ENCODE measurements at regions not wholly inside any gene's neighbourhood (a gene's known extent, or its start where the extent isn't known, plus 50 kb on each side); places are given as distances from the start of the nearest gene placed in this dataset.

DNA sequence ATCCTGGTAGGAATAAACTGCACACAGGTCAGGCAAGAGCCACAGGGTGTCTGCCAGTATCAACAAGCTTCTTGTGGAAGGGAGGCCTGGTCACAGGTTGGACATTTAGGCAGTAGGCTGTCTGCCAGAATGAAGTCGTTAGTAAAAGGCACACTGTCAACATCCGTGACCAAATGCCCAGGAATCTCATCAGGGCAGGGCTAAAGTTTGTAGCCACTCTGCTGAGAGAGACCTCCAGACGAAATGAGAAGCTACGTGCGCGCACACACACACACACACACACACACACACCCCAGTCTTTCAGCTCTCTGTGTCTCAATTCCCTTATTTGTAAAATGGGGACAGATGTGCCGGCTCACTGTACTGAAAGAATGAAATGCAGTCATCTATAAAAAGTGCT, 408.7 kb upstream of the ZFP42 start:
- TF ChIP-seq TAF1 (IDR thresholded peaks at IDR 0.05; ENCODE audit: borderline replicate concordance, insufficient read depth, low read length) (no peak), POLR2AphosphoS5 (IDR thresholded peaks at IDR 0.05; ENCODE audit: low read depth, low read length) (no peak), FOXP2 (optimal IDR thresholded peaks at IDR 0.05; ENCODE audit: borderline replicate concordance, extremely low read depth, extremely low read length, insufficient read depth) (no peak), SIN3A (IDR thresholded peaks at IDR 0.05; ENCODE audit: borderline replicate concordance, insufficient read depth, low read length) (no peak)
- TF ChIP-seq, protein P1, sequence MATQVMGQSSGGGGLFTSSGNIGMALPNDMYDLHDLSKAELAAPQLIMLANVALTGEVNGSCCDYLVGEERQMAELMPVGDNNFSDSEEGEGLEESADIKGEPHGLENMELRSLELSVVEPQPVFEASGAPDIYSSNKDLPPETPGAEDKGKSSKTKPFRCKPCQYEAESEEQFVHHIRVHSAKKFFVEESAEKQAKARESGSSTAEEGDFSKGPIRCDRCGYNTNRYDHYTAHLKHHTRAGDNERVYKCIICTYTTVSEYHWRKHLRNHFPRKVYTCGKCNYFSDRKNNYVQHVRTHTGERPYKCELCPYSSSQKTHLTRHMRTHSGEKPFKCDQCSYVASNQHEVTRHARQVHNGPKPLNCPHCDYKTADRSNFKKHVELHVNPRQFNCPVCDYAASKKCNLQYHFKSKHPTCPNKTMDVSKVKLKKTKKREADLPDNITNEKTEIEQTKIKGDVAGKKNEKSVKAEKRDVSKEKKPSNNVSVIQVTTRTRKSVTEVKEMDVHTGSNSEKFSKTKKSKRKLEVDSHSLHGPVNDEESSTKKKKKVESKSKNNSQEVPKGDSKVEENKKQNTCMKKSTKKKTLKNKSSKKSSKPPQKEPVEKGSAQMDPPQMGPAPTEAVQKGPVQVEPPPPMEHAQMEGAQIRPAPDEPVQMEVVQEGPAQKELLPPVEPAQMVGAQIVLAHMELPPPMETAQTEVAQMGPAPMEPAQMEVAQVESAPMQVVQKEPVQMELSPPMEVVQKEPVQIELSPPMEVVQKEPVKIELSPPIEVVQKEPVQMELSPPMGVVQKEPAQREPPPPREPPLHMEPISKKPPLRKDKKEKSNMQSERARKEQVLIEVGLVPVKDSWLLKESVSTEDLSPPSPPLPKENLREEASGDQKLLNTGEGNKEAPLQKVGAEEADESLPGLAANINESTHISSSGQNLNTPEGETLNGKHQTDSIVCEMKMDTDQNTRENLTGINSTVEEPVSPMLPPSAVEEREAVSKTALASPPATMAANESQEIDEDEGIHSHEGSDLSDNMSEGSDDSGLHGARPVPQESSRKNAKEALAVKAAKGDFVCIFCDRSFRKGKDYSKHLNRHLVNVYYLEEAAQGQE (IDR thresholded peaks at IDR 0.05; ENCODE audit: insufficient read depth in 1 of 2, low read depth in 2 of 2, low read length in 2 of 2): no peak

DNA sequence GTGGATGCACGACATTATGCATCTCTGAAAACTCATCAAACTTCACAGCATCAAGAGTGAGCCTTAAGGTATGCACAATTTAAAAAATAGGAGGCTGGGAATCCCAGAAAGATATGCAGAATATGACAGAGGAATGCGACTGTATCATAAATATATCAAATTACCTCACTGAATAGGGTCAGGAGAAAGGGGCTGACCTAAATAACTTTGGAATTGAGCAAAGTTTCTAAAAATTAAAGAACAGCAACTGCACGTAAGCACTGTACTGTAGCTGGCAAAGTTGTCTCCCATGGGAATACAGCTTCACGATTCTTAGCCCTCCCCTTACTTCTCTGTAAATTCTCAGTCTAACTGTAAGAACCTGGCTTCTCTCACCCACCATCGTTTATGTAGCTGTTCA, 397.4 kb upstream of the ZFP42 start:
- TF ChIP-seq, protein P1 (IDR thresholded peaks at IDR 0.05; ENCODE audit: insufficient read depth in 1 of 2, low read depth in 2 of 2, low read length in 2 of 2): no peak
- TF ChIP-seq FOXP2 (optimal IDR thresholded peaks at IDR 0.05; ENCODE audit: borderline replicate concordance, extremely low read depth, extremely low read length, insufficient read depth) (no peak), TAF1 (IDR thresholded peaks at IDR 0.05; ENCODE audit: borderline replicate concordance, insufficient read depth, low read length) (no peak), POLR2AphosphoS5 (IDR thresholded peaks at IDR 0.05; ENCODE audit: low read depth, low read length) (no peak), SIN3A (IDR thresholded peaks at IDR 0.05; ENCODE audit: borderline replicate concordance, insufficient read depth, low read length) (no peak)

DNA sequence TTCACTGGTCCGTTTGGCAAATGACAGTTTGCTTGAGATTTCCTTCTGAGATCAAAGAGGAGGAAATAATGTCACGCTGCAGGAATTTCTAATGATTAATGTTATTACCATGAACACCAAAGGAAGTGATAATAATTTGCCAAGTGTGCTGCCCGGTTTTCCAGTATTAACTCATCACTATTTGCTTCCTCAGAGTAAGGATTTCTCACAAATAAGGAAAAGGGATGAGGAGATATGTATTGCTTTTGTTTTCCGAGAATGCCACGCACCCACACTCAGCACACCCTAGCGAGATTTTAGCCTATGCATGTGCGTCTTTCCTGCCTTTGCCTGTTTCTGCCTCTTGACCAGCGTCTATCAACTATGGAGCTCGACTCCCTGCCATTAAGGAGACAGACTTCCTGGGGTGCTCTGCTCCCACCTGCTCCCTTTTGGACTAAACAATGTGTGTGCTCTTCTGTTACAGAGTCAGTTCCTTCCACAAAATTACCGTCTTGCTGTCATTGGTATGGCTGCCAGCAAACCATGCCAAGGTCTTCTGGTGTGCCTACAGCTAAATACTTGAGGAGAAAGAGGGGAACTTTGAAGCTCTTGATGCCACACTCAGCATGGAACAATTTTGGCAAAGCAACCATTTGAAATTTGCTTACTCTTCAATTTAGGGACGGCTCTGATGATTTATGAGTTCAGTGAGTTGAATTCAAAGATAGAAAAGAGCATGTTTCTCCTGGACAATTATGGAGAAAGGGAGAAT, 393.1 kb upstream of the ZFP42 start:
- TF ChIP-seq POLR2AphosphoS5 (IDR thresholded peaks at IDR 0.05; ENCODE audit: low read depth, low read length): no peak
- TF ChIP-seq, protein P1 (IDR thresholded peaks at IDR 0.05; ENCODE audit: insufficient read depth in 1 of 2, low read depth in 2 of 2, low read length in 2 of 2): no peak
- TF ChIP-seq SIN3A (IDR thresholded peaks at IDR 0.05; ENCODE audit: borderline replicate concordance, insufficient read depth, low read length): no peak
- TF ChIP-seq FOXP2 (optimal IDR thresholded peaks at IDR 0.05; ENCODE audit: borderline replicate concordance, extremely low read depth, extremely low read length, insufficient read depth): no peak
- TF ChIP-seq TAF1 (IDR thresholded peaks at IDR 0.05; ENCODE audit: borderline replicate concordance, insufficient read depth, low read length): no peak

DNA sequence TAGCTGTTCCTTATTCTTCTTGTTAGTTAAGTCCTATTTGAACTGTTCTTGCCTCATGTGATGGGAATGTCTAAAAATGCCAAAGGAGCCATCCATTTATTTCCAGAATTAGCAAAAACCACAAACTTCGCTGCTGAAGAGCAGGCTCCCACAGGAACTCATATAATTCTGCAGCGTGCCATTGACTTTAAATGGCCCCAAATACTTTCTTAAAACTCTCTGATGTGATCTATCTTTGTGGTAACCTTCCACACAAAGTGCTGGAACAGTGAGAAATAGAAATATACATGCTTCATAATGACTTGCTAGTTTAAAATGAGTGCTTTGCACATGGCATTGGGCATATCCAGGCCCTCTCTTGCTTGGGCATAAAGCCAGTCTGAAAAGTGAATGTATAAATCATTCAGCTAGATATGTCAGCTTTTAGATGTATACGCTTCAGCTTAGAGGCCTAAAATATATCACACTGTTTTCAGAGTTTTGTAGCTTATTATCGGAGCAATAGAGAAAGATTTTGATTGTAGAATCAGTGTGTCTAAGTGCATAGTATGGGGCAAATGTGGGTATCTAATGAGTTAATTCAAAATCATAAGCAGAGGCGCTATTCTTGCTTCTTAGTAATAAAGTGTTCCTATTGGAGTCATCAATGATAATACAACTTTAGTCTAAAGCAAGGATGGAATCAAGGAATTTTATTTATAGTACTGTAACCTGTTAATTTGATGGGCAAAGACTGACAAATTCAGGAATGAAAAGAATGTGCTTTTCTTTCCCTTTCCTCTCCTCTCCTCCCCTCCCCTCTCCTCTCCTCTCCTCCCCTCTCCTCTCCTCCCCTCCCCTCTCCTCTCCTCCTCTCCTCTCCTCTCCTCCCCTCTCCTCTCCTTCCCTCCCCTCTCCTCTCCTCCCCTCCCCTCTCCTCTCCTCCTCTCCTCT, 392.2 kb upstream of the ZFP42 start:
- TF ChIP-seq SIN3A (IDR thresholded peaks at IDR 0.05; ENCODE audit: borderline replicate concordance, insufficient read depth, low read length): no peak
- no peak for TF ChIP-seq POLR2AphosphoS5 (IDR thresholded peaks at IDR 0.05; ENCODE audit: low read depth, low read length)
- no peak for TF ChIP-seq TAF1 (IDR thresholded peaks at IDR 0.05; ENCODE audit: borderline replicate concordance, insufficient read depth, low read length)
- TF ChIP-seq, protein P1 (IDR thresholded peaks at IDR 0.05; ENCODE audit: insufficient read depth in 1 of 2, low read depth in 2 of 2, low read length in 2 of 2): no peak
- no peak for TF ChIP-seq FOXP2 (optimal IDR thresholded peaks at IDR 0.05; ENCODE audit: borderline replicate concordance, extremely low read depth, extremely low read length, insufficient read depth)
